OCI-LY7 (cell line): ENCODE measurements at regions not wholly inside any gene's neighbourhood (a gene's known extent, or its start where the extent isn't known, plus 50 kb on each side); places are given as distances from the start of the nearest gene placed in this dataset.

Experiments
- EZH2phosphoT487 ChIP-seq: fragments of 200-600 bp; sonication (generic); IDR thresholded peaks from 2 replicates; pipeline ENCODE4 v1.6.1; 2018; ENCODE audit warnings: low read depth, borderline replicate concordance, mild to moderate bottlenecking, mixed run types, antibody characterized with exemption, low read length, moderate library complexity, mixed read lengths
- TF ChIP-seq, protein P1 (sequence below): fragments of 200-600 bp; sonication (generic); conservative IDR thresholded peaks from 2 replicates; pipeline ENCODE4 v1.5.1; 2014; ENCODE audit warnings: mild to moderate bottlenecking, antibody characterized with exemption, low read length, moderate library complexity, mixed read lengths

DNA sequence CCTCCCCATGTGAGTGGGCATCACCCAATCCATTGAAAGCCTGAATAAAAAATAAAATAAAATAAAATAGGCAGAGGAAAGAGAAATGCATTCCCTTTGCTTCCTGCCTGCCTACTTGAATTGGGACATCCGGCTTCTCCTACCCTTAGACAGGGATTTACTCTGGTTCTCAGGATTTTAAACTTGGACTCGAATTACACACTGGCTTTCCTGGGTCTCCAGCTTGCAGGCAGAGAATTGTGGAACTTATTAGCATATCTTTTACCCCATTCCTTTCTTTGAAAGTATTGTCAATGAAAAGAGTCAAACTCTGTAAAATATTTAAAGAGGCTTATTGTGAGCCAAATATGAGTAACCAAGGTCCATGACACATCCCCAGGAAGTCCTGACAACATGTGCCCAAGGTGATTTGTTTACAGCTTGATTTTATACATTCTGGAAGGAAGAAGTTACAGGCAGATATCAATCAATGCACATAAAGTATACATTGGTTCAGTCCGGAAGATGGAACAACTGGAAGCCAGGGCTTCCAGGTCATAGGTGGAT is 78.4 kb upstream of the CCDC90B start:
- TF ChIP-seq, protein P1, sequence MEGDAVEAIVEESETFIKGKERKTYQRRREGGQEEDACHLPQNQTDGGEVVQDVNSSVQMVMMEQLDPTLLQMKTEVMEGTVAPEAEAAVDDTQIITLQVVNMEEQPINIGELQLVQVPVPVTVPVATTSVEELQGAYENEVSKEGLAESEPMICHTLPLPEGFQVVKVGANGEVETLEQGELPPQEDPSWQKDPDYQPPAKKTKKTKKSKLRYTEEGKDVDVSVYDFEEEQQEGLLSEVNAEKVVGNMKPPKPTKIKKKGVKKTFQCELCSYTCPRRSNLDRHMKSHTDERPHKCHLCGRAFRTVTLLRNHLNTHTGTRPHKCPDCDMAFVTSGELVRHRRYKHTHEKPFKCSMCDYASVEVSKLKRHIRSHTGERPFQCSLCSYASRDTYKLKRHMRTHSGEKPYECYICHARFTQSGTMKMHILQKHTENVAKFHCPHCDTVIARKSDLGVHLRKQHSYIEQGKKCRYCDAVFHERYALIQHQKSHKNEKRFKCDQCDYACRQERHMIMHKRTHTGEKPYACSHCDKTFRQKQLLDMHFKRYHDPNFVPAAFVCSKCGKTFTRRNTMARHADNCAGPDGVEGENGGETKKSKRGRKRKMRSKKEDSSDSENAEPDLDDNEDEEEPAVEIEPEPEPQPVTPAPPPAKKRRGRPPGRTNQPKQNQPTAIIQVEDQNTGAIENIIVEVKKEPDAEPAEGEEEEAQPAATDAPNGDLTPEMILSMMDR: no peak
- TF ChIP-seq EZH2phosphoT487: no peak
